Thyroid gland (tissue), 4 donors: ENCODE measurements at regions not wholly inside any gene's neighbourhood (a gene's known extent, or its start where the extent isn't known, plus 50 kb on each side); places are given as distances from the start of the nearest gene placed in this dataset.

Experiments used
- DNase-seq, 2 donors: peaks; one replicate each; pipeline ENCODE4 v3.0.0-alpha.2; 2019
- H3K27ac ChIP-seq, 3 donors: fragments of 200-600 bp; sonication (generic); 1 replicate in 2 of 3; 2 replicates in 1 of 3; pipeline ENCODE4 v1.5.1; 2016 to 2019; ENCODE audit warnings: mild to moderate bottlenecking in 1 of 3, moderate library complexity in 1 of 3
- H3K27me3 ChIP-seq: fragments of 200-600 bp; sonication (generic); one replicate; pipeline ENCODE4 v1.5.1; 2019
- H3K36me3 ChIP-seq, 2 donors: fragments of 200-600 bp; sonication (generic); one replicate each; pipeline ENCODE4 v1.5.1; 2016 to 2019
- H3K4me1 ChIP-seq, 2 donors: fragments of 200-600 bp; sonication (generic); one replicate each; pipeline ENCODE4 v1.5.1; 2017 to 2019
- H3K4me3 ChIP-seq, 3 donors: fragments of 200-600 bp; sonication (generic); replicated peaks in 1 of 3; 1 replicate in 2 of 3; 2 replicates in 1 of 3; pipeline ENCODE4 v1.5.1; 2016; ENCODE audit warnings: mild to moderate bottlenecking in 1 of 3
- H3K9me3 ChIP-seq: fragments of 200-600 bp; sonication (generic); one replicate; pipeline ENCODE4 v1.5.1; 2017
- CTCF ChIP-seq, 6 experiments: fragments of 200-600 bp in 3 of 6; fragments of 450-650 bp in 3 of 6; sonication (generic) in 3 of 6; IDR thresholded peaks; one replicate each; pipeline ENCODE4 v1.5.1; 2016 to 2019; ENCODE audit warnings: antibody characterized with exemption in 6 of 6, mild to moderate bottlenecking in 2 of 6, inconsistent platforms in 1 of 6, moderate library complexity in 1 of 6
- POLR2A ChIP-seq, 2 donors: fragments of 450-650 bp; IDR thresholded peaks; one replicate each; pipeline ENCODE4 v1.6.1; 2017; ENCODE audit warnings: antibody characterized with exemption in 2 of 2, mild to moderate bottlenecking in 2 of 2, moderate library complexity in 1 of 2
- WGBS, 2 donors: methylation state at CpG; one replicate each; pipeline ENCODE4 v1.1.5; 2017; 5-methylcytosine and 5-hydroxymethylcytosine counted together
- intact Hi-C: fragments of 100-400 bp; cut with DNase I; formaldehyde crosslinking; loops from one replicate; pipeline ENCODE4 v1.15.1; 2023

GRCh38 chr1:78227705-78228635, 182.2 kb downstream of the GIPC2 start:
- no peak for DNase-seq
- no peaks in the 10 kb centered on the region for H3K27me3 ChIP-seq
- H3K36me3 ChIP-seq = no peaks in the 10 kb centered on the region
- no peaks in the 10 kb centered on the region for H3K9me3 ChIP-seq
- no peak for TF ChIP-seq POLR2A (IDR thresholded peaks at IDR 0.05)
- TF ChIP-seq CTCF (IDR thresholded peaks at IDR 0.05) = no peak
- intact Hi-C loops = no loop called here
- H3K4me3 ChIP-seq = no peak overlapping the region
- no peaks in the 10 kb centered on the region for H3K4me1 ChIP-seq
- 68 to 70% methylated on average over 6 of the region's 6 CpGs for WGBS, 2 donors
- no peak overlapping the region for H3K27ac ChIP-seq

- no peaks in the 10 kb centered on the region for H3K9me3 ChIP-seq
- no peak overlapping the region for H3K27ac ChIP-seq
- WGBS, 2 donors = 48 to 68% methylated on average over 3 of the region's 3 CpGs
- no peak for DNase-seq
- TF ChIP-seq POLR2A (IDR thresholded peaks at IDR 0.05) (no peak), CTCF (IDR thresholded peaks at IDR 0.05) (no peak)
- H3K4me3 ChIP-seq = no peak overlapping the region
- no peaks in the 10 kb centered on the region for H3K27me3 ChIP-seq
- intact Hi-C loops = no loop called here
- H3K4me1 ChIP-seq = no peaks in the 10 kb centered on the region
- no peaks in the 10 kb centered on the region for H3K36me3 ChIP-seq
These were observed 183.6 kb downstream of the GIPC2 start for GRCh38 chr1:78229344-78229743.

- H3K4me3 ChIP-seq = no peak overlapping the region
- intact Hi-C loops = no loop called here
- no peak overlapping the region for H3K27ac ChIP-seq
- H3K27me3 ChIP-seq = no peaks in the 10 kb centered on the region
- TF ChIP-seq POLR2A (IDR thresholded peaks at IDR 0.05) (no peak), CTCF (IDR thresholded peaks at IDR 0.05) (no peak)
- 77 to 84% methylated on average over 3 of the region's 3 CpGs for WGBS, 2 donors
- no peak for DNase-seq
- no peaks in the 10 kb centered on the region for H3K9me3 ChIP-seq
- H3K36me3 ChIP-seq = no peaks in the 10 kb centered on the region
- no peaks in the 10 kb centered on the region for H3K4me1 ChIP-seq
These were observed 185.7 kb downstream of the GIPC2 start for GRCh38 chr1:78231477-78231876.

GRCh38 chr1:78231894-78232293, 186.1 kb downstream of the GIPC2 start:
- intact Hi-C loops = no loop called here
- Histone ChIP-seq H3K27ac (no peak overlapping the region), H3K9me3 (no peaks in the 10 kb centered on the region), H3K4me3 (no peak overlapping the region), H3K36me3 (no peaks in the 10 kb centered on the region), H3K4me1 (no peaks in the 10 kb centered on the region), H3K27me3 (no peaks in the 10 kb centered on the region)
- no peak for DNase-seq
- no peak for TF ChIP-seq POLR2A (IDR thresholded peaks at IDR 0.05)
- TF ChIP-seq CTCF (IDR thresholded peaks at IDR 0.05) = no peak

GRCh38 chr1:78232630-78233029, 186.9 kb downstream of the GIPC2 start:
- H3K4me1 ChIP-seq = peaks cover 0 to 3% of the 10 kb centered on the region in 2 donors
- no peak overlapping the region for H3K4me3 ChIP-seq
- no peaks in the 10 kb centered on the region for H3K9me3 ChIP-seq
- H3K36me3 ChIP-seq = no peaks in the 10 kb centered on the region
- no peaks in the 10 kb centered on the region for H3K27me3 ChIP-seq
- DNase-seq = no peak
- intact Hi-C loops = no loop called here
- H3K27ac ChIP-seq = no peak overlapping the region
- TF ChIP-seq POLR2A (IDR thresholded peaks at IDR 0.05) (no peak), CTCF (IDR thresholded peaks at IDR 0.05) (no peak)
